GM12878 (cell line): ENCODE measurements at regions not wholly inside any gene's neighbourhood (a gene's known extent, or its start where the extent isn't known, plus 50 kb on each side); places are given as distances from the start of the nearest gene placed in this dataset.

ENCODE experiments used
- CTCF ChIP-seq, 3 experiments: IDR thresholded peaks in 2 of 3; conservative IDR thresholded peaks in 1 of 3; 2 replicates each; pipeline ENCODE4 v1.5.1; 2011; ENCODE audit warnings: low read depth in 3 of 3, low read length in 3 of 3, mild to moderate bottlenecking in 3 of 3, control low read depth in 2 of 3, moderate library complexity in 2 of 3, inconsistent platforms in 1 of 3, mixed read lengths in 1 of 3; ENCODE audit not compliant: control insufficient read depth in 2 of 3, insufficient read depth in 1 of 3; ENCODE audit errors: extremely low read depth in 1 of 3
- POLR2A ChIP-seq: IDR thresholded peaks from 2 replicates; pipeline ENCODE4 v1.6.1; 2011; ENCODE audit warnings: low read depth, mild to moderate bottlenecking, low read length
- SMARCA5 ChIP-seq: fragments of 450-650 bp; IDR thresholded peaks from 2 replicates; pipeline ENCODE4 v1.6.1; 2017; ENCODE audit warnings: mild to moderate bottlenecking
- ZBED1 ChIP-seq: IDR thresholded peaks from 2 replicates; pipeline ENCODE4 v1.6.1; 2016; ENCODE audit warnings: borderline replicate concordance
- ZZZ3 ChIP-seq: IDR thresholded peaks from 2 replicates; pipeline ENCODE4 v1.6.1; 2011; ENCODE audit warnings: low read depth; ENCODE audit not compliant: control insufficient read depth, insufficient read length

GRCh38 chr18:2301316-2301715 is 270.0 kb downstream of the METTL4 start:
- no peak for TF ChIP-seq CTCF (IDR thresholded peaks at IDR 0.05 in 2 of 3, conservative IDR thresholded peaks at IDR 0.05 in 1 of 3; ENCODE audit: control insufficient read depth in 2 of 3, extremely low read depth in 1 of 3, insufficient read depth in 1 of 3, low read depth in 3 of 3, low read length in 3 of 3)
- TF ChIP-seq ZBED1, result no peak
- TF ChIP-seq POLR2A, result no peak
- TF ChIP-seq SMARCA5, result no peak
- no peak for TF ChIP-seq ZZZ3
